GM19035 (cell line): ENCODE measurements at regions not wholly inside any gene's neighbourhood (a gene's known extent, or its start where the extent isn't known, plus 50 kb on each side); places are given as distances from the start of the nearest gene placed in this dataset.
"Not testable (repeated sequence)": the region's sequence is repeated elsewhere in the genome, so short reads cannot be mapped to it uniquely, and the experiment has no call there.

Experiments used
- ATAC-seq: cut with Tn5 transposase; IDR thresholded peaks from one replicate; pipeline ENCODE4 v1.9.1; 2021; ENCODE audit not compliant: unreplicated experiment

- ATAC-seq: no peak
Observed at GRCh38 chr5:113719549-113719948, 206.1 kb downstream of the YTHDC2 start.

- no peak for ATAC-seq
Observed at GRCh38 chr5:113721171-113721570, 207.7 kb downstream of the YTHDC2 start.

- no peak for ATAC-seq
Observed at GRCh38 chr5:113723021-113723420, 209.5 kb downstream of the YTHDC2 start.

- ATAC-seq: no peak
Observed at GRCh38 chr5:113735751-113736150, 222.3 kb downstream of the YTHDC2 start.

GRCh38 chr5:113742176-113742575 lies 228.7 kb downstream of the YTHDC2 start:
- ATAC-seq: no peak

- ATAC-seq: no peak
Observed at GRCh38 chr5:113742639-113743038, 229.1 kb downstream of the YTHDC2 start.

- ATAC-seq: no peak
Observed at GRCh38 chr5:113748403-113748802, 234.9 kb downstream of the YTHDC2 start.

GRCh38 chr5:113749334-113749733 lies 235.8 kb downstream of the YTHDC2 start:
- ATAC-seq: no peak

- not testable (repeated sequence) for ATAC-seq
Observed at GRCh38 chr5:113753182-113753581, 239.7 kb downstream of the YTHDC2 start.

- no peak for ATAC-seq
Observed at GRCh38 chr5:113755516-113755915, 242.0 kb downstream of the YTHDC2 start.

- no peak for ATAC-seq
Observed at GRCh38 chr5:113757508-113757907, 244.0 kb downstream of the YTHDC2 start.

- no peak for ATAC-seq
Observed at GRCh38 chr5:113759505-113759904, 246.0 kb downstream of the YTHDC2 start.

GRCh38 chr5:113760486-113760885 lies 247.0 kb downstream of the YTHDC2 start:
- no peak for ATAC-seq

- no peak for ATAC-seq
Observed at GRCh38 chr5:113761594-113761993, 248.1 kb downstream of the YTHDC2 start.

- ATAC-seq: no peak
Observed at GRCh38 chr5:113764382-113764781, 250.9 kb downstream of the YTHDC2 start.

GRCh38 chr5:113766827-113767226 lies 253.3 kb downstream of the YTHDC2 start:
- not testable (repeated sequence) for ATAC-seq

GRCh38 chr5:113770648-113771047 lies 257.2 kb downstream of the YTHDC2 start:
- ATAC-seq: no peak

- ATAC-seq: peak; percentile 86
Observed at GRCh38 chr5:113771483-113771882, 258.0 kb downstream of the YTHDC2 start.

- ATAC-seq: no peak
Observed at GRCh38 chr5:113776168-113776567, 262.7 kb downstream of the YTHDC2 start.

- no peak for ATAC-seq
Observed at GRCh38 chr5:113776832-113777525, 263.5 kb downstream of the YTHDC2 start.

- no peak for ATAC-seq
Observed at GRCh38 chr5:113778147-113778546, 264.7 kb downstream of the YTHDC2 start.

- ATAC-seq: no peak
Observed at GRCh38 chr5:113788141-113788655, 274.7 kb downstream of the YTHDC2 start.

GRCh38 chr5:113789769-113790168 lies 276.3 kb downstream of the YTHDC2 start:
- no peak for ATAC-seq
